Gastroesophageal sphincter (tissue), 3 donors: ENCODE measurements at regions not wholly inside any gene's neighbourhood (a gene's known extent, or its start where the extent isn't known, plus 50 kb on each side); places are given as distances from the start of the nearest gene placed in this dataset.

Experiments
- POLR2AphosphoS5 ChIP-seq: sonication (generic); formaldehyde crosslinking; IDR thresholded peaks from one replicate; pipeline ENCODE4 v1.6.1; 2017; ENCODE audit warnings: antibody characterized with exemption
- TF ChIP-seq, protein P1 (sequence below), 4 experiments: fragments of 200-600 bp in 2 of 4; fragments of 450-650 bp in 2 of 4; sonication (generic) in 1 of 4; IDR thresholded peaks; one replicate each; pipeline ENCODE4 v1.5.1; 2017 to 2019; ENCODE audit warnings: antibody characterized with exemption in 4 of 4, mild to moderate bottlenecking in 2 of 4, moderate library complexity in 2 of 4

- TF ChIP-seq, protein P1, sequence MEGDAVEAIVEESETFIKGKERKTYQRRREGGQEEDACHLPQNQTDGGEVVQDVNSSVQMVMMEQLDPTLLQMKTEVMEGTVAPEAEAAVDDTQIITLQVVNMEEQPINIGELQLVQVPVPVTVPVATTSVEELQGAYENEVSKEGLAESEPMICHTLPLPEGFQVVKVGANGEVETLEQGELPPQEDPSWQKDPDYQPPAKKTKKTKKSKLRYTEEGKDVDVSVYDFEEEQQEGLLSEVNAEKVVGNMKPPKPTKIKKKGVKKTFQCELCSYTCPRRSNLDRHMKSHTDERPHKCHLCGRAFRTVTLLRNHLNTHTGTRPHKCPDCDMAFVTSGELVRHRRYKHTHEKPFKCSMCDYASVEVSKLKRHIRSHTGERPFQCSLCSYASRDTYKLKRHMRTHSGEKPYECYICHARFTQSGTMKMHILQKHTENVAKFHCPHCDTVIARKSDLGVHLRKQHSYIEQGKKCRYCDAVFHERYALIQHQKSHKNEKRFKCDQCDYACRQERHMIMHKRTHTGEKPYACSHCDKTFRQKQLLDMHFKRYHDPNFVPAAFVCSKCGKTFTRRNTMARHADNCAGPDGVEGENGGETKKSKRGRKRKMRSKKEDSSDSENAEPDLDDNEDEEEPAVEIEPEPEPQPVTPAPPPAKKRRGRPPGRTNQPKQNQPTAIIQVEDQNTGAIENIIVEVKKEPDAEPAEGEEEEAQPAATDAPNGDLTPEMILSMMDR (IDR thresholded peaks at IDR 0.05) = no peak
- TF ChIP-seq POLR2AphosphoS5 = no peak
These were observed 175.7 kb upstream of the RASGEF1B start for GRCh38 chr4:81647388-81647787.
